MM.1S (cell line): ENCODE measurements at regions not wholly inside any gene's neighbourhood (a gene's known extent, or its start where the extent isn't known, plus 50 kb on each side); places are given as distances from the start of the nearest gene placed in this dataset.

Source experiments
- DNase-seq: peaks from one replicate; pipeline ENCODE4 v3.0.0-alpha.2; 2015
- H2AFZ ChIP-seq: fragments of 300-600 bp; sonication (generic); 2 replicates; pipeline ENCODE4 v1.6.0; 2016; ENCODE audit warnings: antibody characterized with exemption, low read length
- H3F3A ChIP-seq: fragments of 300-600 bp; sonication (generic); 2 replicates; pipeline ENCODE4 v1.6.1; 2016; ENCODE audit warnings: mild to moderate bottlenecking, antibody characterized with exemption, low read length, moderate library complexity, mixed read lengths; ENCODE audit not compliant: insufficient read depth
- H3K27ac ChIP-seq: fragments of 300-600 bp; sonication (generic); 2 replicates; pipeline ENCODE4 v1.5.1; 2016; ENCODE audit warnings: mild to moderate bottlenecking, low read length
- H3K27me3 ChIP-seq: fragments of 300-600 bp; sonication (generic); replicated peaks from 2 replicates; pipeline ENCODE4 v1.6.0; 2016; ENCODE audit warnings: low read length; ENCODE audit not compliant: insufficient read depth
- H3K36me3 ChIP-seq: fragments of 300-600 bp; sonication (generic); replicated peaks from 2 replicates; pipeline ENCODE4 v1.6.1; 2016; ENCODE audit warnings: mild to moderate bottlenecking, low read length, mixed read lengths; ENCODE audit not compliant: insufficient read depth
- H3K4me1 ChIP-seq: fragments of 300-600 bp; sonication (generic); 2 replicates; pipeline ENCODE4 v1.6.1; 2016; ENCODE audit warnings: low read length, mixed read lengths
- H3K4me2 ChIP-seq: fragments of 300-600 bp; sonication (generic); 2 replicates; pipeline ENCODE4 v1.6.0; 2016; ENCODE audit warnings: low read depth, low read length
- H3K4me3 ChIP-seq: fragments of 300-600 bp; sonication (generic); 2 replicates; pipeline ENCODE4 v1.5.1; 2016; ENCODE audit warnings: low read length, mixed read lengths
- H3K79me2 ChIP-seq: fragments of 300-600 bp; sonication (generic); 2 replicates; pipeline ENCODE4 v1.6.1; 2016; ENCODE audit warnings: mixed run types, low read length, mixed read lengths
- H3K9ac ChIP-seq: fragments of 300-600 bp; sonication (generic); 2 replicates; pipeline ENCODE4 v1.6.1; 2016; ENCODE audit warnings: low read length, mixed read lengths
- H3K9me2 ChIP-seq: fragments of 300-600 bp; sonication (generic); replicated peaks from 2 replicates; pipeline ENCODE4 v1.6.1; 2016; ENCODE audit warnings: mild to moderate bottlenecking, low read length, mixed read lengths; ENCODE audit not compliant: insufficient read depth
- H3K9me3 ChIP-seq: fragments of 300-600 bp; sonication (generic); replicated peaks from 2 replicates; pipeline ENCODE4 v1.6.1; 2016; ENCODE audit warnings: mild to moderate bottlenecking, low read length, mixed read lengths; ENCODE audit not compliant: insufficient read depth
- H4K20me1 ChIP-seq: fragments of 300-600 bp; sonication (generic); 2 replicates; pipeline ENCODE4 v1.6.1; 2016; ENCODE audit warnings: mild to moderate bottlenecking, low read length, moderate library complexity, mixed read lengths; ENCODE audit not compliant: insufficient read depth
- CTCF ChIP-seq: fragments of 300-600 bp; sonication (generic); IDR thresholded peaks from 2 replicates; pipeline ENCODE4 v1.5.1; 2016; ENCODE audit warnings: antibody characterized with exemption, low read length, mixed read lengths
- EZH2 ChIP-seq: fragments of 300-600 bp; sonication (generic); optimal IDR thresholded peaks from 2 replicates; pipeline ENCODE3; 2017; ENCODE audit warnings: low read depth, mild to moderate bottlenecking, antibody characterized with exemption, low read length, mixed read lengths
- EZH2phosphoT487 ChIP-seq: fragments of 300-600 bp; sonication (generic); IDR thresholded peaks from 2 replicates; pipeline ENCODE4 v1.6.1; 2018; ENCODE audit warnings: antibody characterized with exemption, low read length

GRCh38 chr3:164094546-164094945 is 983.8 kb downstream of the SI start:
- H3K4me1 ChIP-seq, result no peaks in the 10 kb centered on the region
- H4K20me1 ChIP-seq, result no peaks in the 10 kb centered on the region
- H3K9me2 ChIP-seq, result no peaks in the 10 kb centered on the region
- H3K27ac ChIP-seq, result no peak overlapping the region
- DNase-seq, result no peak
- H3K36me3 ChIP-seq, result no peaks in the 10 kb centered on the region
- no peak overlapping the region for H3K4me3 ChIP-seq
- no peaks in the 10 kb centered on the region for H3K9me3 ChIP-seq
- H2AFZ ChIP-seq, result no peak overlapping the region
- no peaks in the 10 kb centered on the region for H3K27me3 ChIP-seq
- no peak overlapping the region for H3K9ac ChIP-seq
- TF ChIP-seq EZH2phosphoT487, result no peak
- no peak for TF ChIP-seq CTCF
- no peak for TF ChIP-seq EZH2
- H3K79me2 ChIP-seq, result no peaks in the 10 kb centered on the region
- H3K4me2 ChIP-seq, result no peak overlapping the region
- H3F3A ChIP-seq, result no peaks in the 10 kb centered on the region

- DNase-seq, result no peak
- H3K27ac ChIP-seq, result no peak overlapping the region
- H3K4me2 ChIP-seq, result no peak overlapping the region
- H3K4me1 ChIP-seq, result no peaks in the 10 kb centered on the region
- no peaks in the 10 kb centered on the region for H3K27me3 ChIP-seq
- H3K4me3 ChIP-seq, result no peak overlapping the region
- TF ChIP-seq EZH2phosphoT487 (no peak), CTCF (no peak), EZH2 (no peak)
- no peak overlapping the region for H3K9ac ChIP-seq
- H3K36me3 ChIP-seq, result no peaks in the 10 kb centered on the region
- no peaks in the 10 kb centered on the region for H3F3A ChIP-seq
- H2AFZ ChIP-seq, result no peak overlapping the region
- H3K9me3 ChIP-seq, result no peaks in the 10 kb centered on the region
- H3K9me2 ChIP-seq, result no peaks in the 10 kb centered on the region; the same call in 1 of the 2 replicates
- H3K79me2 ChIP-seq, result no peaks in the 10 kb centered on the region
- no peaks in the 10 kb centered on the region for H4K20me1 ChIP-seq
These were observed 998.1 kb downstream of the SI start for GRCh38 chr3:164080208-164080607.

- H3K9ac ChIP-seq, result no peak overlapping the region
- DNase-seq, result no peak
- no peak overlapping the region for H3K4me3 ChIP-seq
- H3F3A ChIP-seq, result no peaks in the 10 kb centered on the region
- no peak overlapping the region for H3K4me2 ChIP-seq
- no peaks in the 10 kb centered on the region for H3K79me2 ChIP-seq
- no peaks in the 10 kb centered on the region for H3K9me2 ChIP-seq
- TF ChIP-seq CTCF, result no peak
- TF ChIP-seq EZH2, result no peak
- no peak for TF ChIP-seq EZH2phosphoT487
- H2AFZ ChIP-seq, result no peak overlapping the region
- no peaks in the 10 kb centered on the region for H3K27me3 ChIP-seq
- H4K20me1 ChIP-seq, result no peaks in the 10 kb centered on the region
- no peaks in the 10 kb centered on the region for H3K4me1 ChIP-seq
- H3K27ac ChIP-seq, result no peak overlapping the region
- no peaks in the 10 kb centered on the region for H3K9me3 ChIP-seq
- H3K36me3 ChIP-seq, result no peaks in the 10 kb centered on the region
These were observed 1014.0 kb downstream of the SI start for GRCh38 chr3:164064298-164064697.

GRCh38 chr3:164060923-164061322 is 1017.4 kb downstream of the SI start:
- Histone ChIP-seq H3K27ac (no peak overlapping the region), H3K79me2 (no peaks in the 10 kb centered on the region)

More at GRCh38 chr3:164060923-164061322, 1017.4 kb downstream of the SI start:
- Histone ChIP-seq H3K4me3 (no peak overlapping the region), H3K27me3 (no peaks in the 10 kb centered on the region), H3K36me3 (no peaks in the 10 kb centered on the region), H3K4me2 (no peak overlapping the region), H4K20me1 (no peaks in the 10 kb centered on the region), H3K9me2 (no peaks in the 10 kb centered on the region), H3K9ac (no peak overlapping the region), H3K4me1 (no peaks in the 10 kb centered on the region), H2AFZ (no peak overlapping the region), H3K9me3 (no peaks in the 10 kb centered on the region), H3F3A (no peaks in the 10 kb centered on the region)
- no peak for DNase-seq
- TF ChIP-seq EZH2phosphoT487, result no peak
- no peak for TF ChIP-seq EZH2
- TF ChIP-seq CTCF, result no peak
